IMR-90 (cell line): ENCODE measurements at regions not wholly inside any gene's neighbourhood (a gene's known extent, or its start where the extent isn't known, plus 50 kb on each side); places are given as distances from the start of the nearest gene placed in this dataset.

Experiments used
- BHLHE40 ChIP-seq: fragments of 150-350 bp; IDR thresholded peaks from 2 replicates; pipeline ENCODE4 v1.6.1; 2016; ENCODE audit warnings: mild to moderate bottlenecking, low read depth, low read length
- CEBPB ChIP-seq: IDR thresholded peaks from 2 replicates; pipeline ENCODE4 v1.6.1; 2012; ENCODE audit warnings: low read depth, low read length, improper control_type of control experiment
- MAFK ChIP-seq: IDR thresholded peaks from 2 replicates; pipeline ENCODE4 v1.6.1; 2012; ENCODE audit warnings: low read depth, low read length, improper control_type of control experiment
- MXI1 ChIP-seq: IDR thresholded peaks from 2 replicates; pipeline ENCODE4 v1.6.1; 2012; ENCODE audit warnings: low read depth, mild to moderate bottlenecking, low read length, moderate library complexity, borderline replicate concordance
- POLR2A ChIP-seq: IDR thresholded peaks from 2 replicates; pipeline ENCODE4 v1.6.1; 2012; ENCODE audit warnings: mild to moderate bottlenecking, low read depth, low read length
- RAD21 ChIP-seq: IDR thresholded peaks from 2 replicates; pipeline ENCODE4 v1.6.1; 2012; ENCODE audit warnings: low read length, improper control_type of control experiment
- RCOR1 ChIP-seq: IDR thresholded peaks from 2 replicates; pipeline ENCODE4 v1.6.1; 2012; ENCODE audit warnings: mild to moderate bottlenecking, low read length, improper control_type of control experiment; ENCODE audit not compliant: insufficient replicate concordance
- RFX5 ChIP-seq: IDR thresholded peaks from 2 replicates; pipeline ENCODE4 v1.8.0; 2012; ENCODE audit warnings: low read depth, mild to moderate bottlenecking, low read length, moderate library complexity
- SMC3 ChIP-seq: fragments of 150-350 bp; IDR thresholded peaks from 2 replicates; pipeline ENCODE4 v1.6.1; 2016; ENCODE audit warnings: low read depth, mild to moderate bottlenecking, antibody characterized with exemption, low read length, moderate library complexity
- TF ChIP-seq, protein P1 (sequence below): conservative IDR thresholded peaks from 2 replicates; pipeline ENCODE4 v1.5.1; 2012; ENCODE audit warnings: mild to moderate bottlenecking, low read depth, low read length, improper control_type of control experiment
- TF ChIP-seq, protein P2 (sequence below): fragments of 150-350 bp; IDR thresholded peaks from 2 replicates; pipeline ENCODE4 v1.6.1; 2016; ENCODE audit warnings: low read depth, mild to moderate bottlenecking, low read length, moderate library complexity, borderline replicate concordance
- TF ChIP-seq, protein P3 (sequence below): fragments of 150-350 bp; IDR thresholded peaks from 2 replicates; pipeline ENCODE4 v1.6.1; 2017; ENCODE audit warnings: mild to moderate bottlenecking, antibody characterized with exemption, low read length, low read depth

- TF ChIP-seq POLR2A (no peak), RCOR1 (no peak), CEBPB (peak; percentile 69), RAD21 (no peak), SMC3 (no peak), RFX5 (no peak), MAFK (no peak), MXI1 (no peak), BHLHE40 (no peak)
- TF ChIP-seq, protein P1, sequence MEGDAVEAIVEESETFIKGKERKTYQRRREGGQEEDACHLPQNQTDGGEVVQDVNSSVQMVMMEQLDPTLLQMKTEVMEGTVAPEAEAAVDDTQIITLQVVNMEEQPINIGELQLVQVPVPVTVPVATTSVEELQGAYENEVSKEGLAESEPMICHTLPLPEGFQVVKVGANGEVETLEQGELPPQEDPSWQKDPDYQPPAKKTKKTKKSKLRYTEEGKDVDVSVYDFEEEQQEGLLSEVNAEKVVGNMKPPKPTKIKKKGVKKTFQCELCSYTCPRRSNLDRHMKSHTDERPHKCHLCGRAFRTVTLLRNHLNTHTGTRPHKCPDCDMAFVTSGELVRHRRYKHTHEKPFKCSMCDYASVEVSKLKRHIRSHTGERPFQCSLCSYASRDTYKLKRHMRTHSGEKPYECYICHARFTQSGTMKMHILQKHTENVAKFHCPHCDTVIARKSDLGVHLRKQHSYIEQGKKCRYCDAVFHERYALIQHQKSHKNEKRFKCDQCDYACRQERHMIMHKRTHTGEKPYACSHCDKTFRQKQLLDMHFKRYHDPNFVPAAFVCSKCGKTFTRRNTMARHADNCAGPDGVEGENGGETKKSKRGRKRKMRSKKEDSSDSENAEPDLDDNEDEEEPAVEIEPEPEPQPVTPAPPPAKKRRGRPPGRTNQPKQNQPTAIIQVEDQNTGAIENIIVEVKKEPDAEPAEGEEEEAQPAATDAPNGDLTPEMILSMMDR, result no peak
- TF ChIP-seq, protein P2, sequence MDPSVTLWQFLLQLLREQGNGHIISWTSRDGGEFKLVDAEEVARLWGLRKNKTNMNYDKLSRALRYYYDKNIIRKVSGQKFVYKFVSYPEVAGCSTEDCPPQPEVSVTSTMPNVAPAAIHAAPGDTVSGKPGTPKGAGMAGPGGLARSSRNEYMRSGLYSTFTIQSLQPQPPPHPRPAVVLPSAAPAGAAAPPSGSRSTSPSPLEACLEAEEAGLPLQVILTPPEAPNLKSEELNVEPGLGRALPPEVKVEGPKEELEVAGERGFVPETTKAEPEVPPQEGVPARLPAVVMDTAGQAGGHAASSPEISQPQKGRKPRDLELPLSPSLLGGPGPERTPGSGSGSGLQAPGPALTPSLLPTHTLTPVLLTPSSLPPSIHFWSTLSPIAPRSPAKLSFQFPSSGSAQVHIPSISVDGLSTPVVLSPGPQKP, result no peak
- TF ChIP-seq, protein P3, sequence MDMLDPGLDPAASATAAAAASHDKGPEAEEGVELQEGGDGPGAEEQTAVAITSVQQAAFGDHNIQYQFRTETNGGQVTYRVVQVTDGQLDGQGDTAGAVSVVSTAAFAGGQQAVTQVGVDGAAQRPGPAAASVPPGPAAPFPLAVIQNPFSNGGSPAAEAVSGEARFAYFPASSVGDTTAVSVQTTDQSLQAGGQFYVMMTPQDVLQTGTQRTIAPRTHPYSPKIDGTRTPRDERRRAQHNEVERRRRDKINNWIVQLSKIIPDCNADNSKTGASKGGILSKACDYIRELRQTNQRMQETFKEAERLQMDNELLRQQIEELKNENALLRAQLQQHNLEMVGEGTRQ, result no peak
Observed at GRCh38 chr5:68418201-68418600, 202.6 kb downstream of the PIK3R1 start.
